ENCODE measurements at regions not wholly inside any gene's neighbourhood (a gene's known extent, or its start where the extent isn't known, plus 50 kb on each side); places are given as distances from the start of the nearest gene placed in this dataset.
"Not testable (repeated sequence)": the region's sequence is repeated elsewhere in the genome, so short reads cannot be mapped to it uniquely, and the experiment has no call there.

DNA sequence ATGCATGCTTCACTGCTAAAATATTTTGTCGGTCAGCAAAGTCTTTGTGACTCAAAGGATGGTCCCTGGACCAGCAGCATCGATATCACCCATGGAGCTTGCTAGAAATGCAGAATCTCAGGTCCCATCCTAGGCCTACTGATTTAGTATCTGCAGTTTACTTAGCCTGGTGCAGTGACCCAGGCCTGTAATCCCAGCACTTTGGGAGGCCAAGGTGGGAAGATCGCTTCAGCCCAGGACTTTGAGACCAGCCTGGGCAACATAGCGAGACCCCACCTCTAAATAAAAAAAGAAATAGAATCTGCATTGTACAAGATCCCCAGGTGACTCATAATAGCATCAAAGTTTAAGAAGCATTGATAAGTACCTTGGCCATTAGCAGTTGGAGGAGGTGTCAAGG is 248.7 kb downstream of the CD83 start:
- no peak for DNase-seq

DNA sequence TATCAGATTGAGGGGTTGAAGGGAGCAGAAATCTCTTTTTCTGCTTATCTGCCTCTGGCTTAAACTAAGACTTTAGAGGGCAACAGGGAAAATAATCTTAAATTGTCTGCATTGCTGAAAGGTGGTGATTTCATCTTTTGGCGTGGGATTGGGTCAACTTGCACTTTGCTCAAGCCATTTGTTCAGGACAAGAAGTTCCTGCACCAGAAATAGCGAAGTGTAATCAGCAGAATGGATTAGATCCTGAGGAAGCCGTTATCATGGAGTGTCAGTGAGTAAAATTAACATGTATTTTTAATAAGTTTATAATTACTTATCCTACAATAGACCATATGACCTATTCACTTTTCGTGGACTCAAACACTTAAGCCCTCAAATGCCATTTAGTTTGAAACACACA is 249.3 kb downstream of the CD83 start:
- DNase-seq: no peak

DNA sequence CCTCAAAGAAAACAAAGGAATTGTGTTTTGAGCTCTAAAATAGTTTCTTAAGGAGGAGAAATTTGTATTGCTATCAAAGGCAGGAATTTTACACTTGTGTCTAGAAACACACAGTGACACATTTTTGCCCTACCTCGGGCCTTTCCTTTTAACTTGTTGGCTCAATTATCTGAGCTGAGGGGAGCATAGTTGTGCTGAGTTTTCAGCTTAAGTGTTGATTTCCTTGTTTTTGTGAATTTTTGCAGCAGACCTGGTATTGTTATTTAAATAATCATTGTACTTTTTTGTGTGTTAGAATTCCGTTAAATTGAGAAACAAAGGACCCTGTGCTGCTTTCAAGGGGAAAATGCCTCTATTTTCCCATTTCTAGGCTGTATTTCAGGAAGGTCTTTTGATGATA is 249.7 kb downstream of the CD83 start:
- no peak for DNase-seq

DNA sequence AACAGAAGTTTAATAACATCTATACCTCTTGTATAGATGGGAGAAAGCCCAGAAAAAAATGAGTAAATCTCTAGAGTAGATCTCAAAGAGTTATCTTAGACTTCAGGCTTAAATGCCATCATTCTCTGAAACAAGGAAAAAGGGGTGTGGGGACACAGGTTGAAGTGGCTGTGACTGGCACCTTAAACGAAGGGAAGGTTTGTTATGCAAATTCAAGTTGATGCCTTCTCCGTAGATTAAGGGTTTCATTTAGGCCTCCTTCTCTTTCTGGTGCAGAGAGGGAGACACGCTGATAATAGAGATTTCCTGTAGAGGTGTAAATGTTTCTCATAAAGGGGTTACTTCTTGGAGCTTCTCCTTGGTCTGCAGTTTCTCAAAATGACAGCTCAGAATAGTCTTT is 252.1 kb downstream of the CD83 start:
- DNase-seq: no peak

DNA sequence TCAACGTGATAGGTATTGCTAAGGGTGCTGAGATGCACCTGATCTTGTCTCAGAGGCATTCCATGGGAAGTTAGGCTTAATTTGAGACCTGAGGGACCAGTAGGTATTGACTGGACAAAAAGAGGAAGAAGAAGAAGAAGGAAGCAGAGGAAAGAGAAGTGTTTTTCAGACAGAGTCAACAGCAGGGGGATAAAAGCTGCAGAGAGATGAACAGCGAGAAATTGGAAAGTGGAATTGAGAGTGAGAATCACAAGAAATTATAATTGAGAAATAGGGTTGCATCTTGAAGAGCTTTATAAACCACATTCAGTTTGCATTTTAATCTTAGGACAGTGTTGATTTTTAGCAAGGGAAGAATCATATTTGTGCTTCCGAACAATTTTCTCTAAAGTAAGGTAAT is 254.0 kb downstream of the CD83 start:
- no peak for DNase-seq

DNA sequence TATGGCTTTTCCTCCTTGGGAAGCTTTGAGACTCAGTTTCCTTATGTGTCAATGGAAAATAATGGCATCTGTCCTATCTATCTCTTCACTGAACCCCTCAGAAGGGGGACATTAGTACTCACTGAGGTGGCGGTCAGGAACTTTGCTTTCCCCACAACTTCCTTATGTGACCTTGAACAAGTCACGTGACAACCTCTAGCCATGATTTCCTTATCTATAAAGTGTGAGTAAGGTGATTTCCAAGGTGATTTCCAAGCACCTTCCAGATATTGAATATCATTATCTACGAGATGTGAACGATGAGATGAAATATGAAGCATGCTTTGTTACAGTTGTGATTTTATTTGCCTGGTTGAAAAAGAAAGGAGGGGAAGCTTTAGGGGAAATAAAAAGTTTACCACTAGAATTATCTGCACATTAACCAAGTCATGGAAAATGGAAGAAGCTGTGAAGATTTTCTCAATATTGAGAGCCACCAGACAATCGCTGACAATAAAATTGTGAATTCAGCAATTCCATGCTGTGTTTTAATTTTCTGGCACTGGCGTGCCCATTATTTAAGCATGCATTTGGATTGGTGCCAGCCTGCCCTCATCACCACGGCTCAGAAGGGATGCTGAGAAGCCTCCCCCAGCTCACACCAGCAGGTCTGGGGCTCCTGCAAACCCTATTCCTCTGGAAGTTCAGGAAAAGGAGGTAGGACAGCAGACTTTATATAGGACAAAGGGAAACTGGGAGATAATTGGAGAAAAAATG is 255.3 kb downstream of the CD83 start:
- DNase-seq: no peak

DNA sequence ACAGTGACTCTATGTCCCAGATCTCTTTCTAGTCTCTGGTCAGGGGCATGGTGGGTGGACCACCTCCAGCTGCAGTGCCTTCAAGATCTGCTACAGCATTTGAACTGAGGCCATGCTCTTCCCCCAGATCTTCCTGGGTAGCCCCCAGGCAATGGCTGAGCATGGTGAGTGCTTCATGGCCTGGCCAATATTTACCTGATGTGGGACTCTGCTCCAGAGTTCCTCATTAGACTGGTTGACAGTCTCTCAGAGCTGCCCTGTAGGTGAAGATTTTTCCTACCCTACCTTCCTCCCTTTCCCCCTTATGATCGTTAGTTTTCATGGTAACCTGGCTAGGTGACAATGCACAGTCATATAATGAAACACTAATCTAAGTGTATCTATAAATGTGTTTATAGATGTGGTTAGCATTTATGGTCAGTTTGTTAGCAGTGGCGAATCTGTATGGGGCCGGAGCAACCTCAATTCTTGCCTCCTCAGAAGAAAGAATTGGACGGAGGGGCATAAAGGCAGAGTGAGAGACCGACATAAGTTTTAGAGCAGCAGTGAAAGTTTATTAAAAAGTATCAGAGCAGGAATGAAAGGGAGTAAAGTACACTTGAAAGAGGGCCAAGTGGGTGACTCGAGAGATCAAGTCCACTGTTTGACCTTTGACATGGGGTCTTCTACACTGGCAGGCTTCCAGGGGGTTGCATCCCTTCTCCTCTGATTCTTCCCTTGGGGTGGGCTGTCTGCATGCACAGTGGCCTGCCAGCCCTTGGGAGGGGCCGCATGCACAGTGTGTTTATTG is 256.3 kb downstream of the CD83 start:
- no peak for DNase-seq

DNA sequence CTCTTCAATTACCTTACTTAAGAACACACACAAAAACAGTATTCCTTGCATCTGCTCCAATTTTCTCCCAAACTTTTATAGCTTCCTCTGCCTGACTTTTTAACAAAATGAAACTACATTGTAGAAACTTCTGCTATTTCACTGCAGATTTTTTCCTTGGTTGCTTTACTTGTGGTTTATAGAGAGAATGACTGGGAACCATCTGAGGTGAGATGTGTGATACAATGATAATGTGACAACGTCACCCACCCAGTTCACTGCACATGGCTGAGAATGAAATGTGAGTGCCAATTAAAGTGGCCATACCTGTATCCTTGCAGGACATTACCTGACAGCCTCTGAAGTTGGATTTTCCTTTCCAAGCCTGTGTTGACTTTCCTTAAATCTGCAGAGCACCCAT is 258.4 kb downstream of the CD83 start:
- DNase-seq: no peak

DNA sequence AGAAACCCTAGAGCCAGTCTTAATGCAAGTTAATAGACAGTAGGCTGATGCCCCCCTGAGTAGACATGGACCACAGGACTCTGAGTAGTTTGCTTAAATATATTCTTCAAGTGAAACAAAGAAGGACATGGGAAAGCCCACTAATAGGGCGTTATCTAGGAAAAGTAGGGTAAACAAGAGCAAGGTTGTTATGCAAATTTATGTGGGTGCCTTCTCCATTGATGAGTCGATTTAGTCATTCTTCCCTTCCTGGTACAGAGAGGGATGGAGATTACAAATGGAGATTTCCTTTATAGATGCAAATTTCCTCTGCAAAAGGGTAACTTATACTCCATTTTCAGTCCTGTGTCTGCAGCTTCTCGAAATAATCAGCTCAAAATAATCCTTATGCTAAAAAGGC is 262.0 kb downstream of the CD83 start:
- no peak for DNase-seq

DNA sequence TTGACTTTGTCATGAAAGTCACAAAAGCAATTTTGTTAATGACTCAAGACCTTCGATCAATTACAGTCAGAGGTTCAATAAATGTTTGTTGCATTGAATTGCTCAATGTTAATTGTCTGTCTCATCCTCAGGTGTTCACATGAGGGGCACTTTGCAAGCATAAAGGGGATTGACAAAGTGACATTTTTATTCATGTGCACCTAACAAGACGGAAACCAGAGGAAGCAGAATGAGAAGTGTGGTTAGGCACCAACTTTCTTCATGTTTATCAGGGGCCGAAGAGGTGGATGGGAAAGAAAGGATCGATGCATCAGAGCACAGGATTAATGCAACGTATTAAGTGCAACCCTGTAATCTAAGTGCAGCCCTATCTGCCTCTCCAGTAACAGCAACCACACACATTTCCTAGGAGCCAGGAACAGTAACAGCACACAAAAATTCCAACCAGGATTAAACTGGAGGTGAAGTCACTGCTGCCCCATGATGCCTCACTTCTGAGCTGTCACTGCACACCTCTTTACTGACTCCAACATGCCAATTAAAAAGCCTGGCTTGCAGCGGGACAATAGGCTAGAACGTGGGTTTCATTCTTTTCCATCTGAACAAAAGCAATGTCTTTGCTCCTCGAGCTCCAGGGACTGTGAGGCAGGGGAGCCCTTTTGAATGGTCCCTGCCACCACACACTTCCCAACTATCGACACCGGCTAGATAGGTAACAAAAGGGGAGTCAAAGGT is 262.7 kb downstream of the CD83 start:
- DNase-seq: no peak

DNA sequence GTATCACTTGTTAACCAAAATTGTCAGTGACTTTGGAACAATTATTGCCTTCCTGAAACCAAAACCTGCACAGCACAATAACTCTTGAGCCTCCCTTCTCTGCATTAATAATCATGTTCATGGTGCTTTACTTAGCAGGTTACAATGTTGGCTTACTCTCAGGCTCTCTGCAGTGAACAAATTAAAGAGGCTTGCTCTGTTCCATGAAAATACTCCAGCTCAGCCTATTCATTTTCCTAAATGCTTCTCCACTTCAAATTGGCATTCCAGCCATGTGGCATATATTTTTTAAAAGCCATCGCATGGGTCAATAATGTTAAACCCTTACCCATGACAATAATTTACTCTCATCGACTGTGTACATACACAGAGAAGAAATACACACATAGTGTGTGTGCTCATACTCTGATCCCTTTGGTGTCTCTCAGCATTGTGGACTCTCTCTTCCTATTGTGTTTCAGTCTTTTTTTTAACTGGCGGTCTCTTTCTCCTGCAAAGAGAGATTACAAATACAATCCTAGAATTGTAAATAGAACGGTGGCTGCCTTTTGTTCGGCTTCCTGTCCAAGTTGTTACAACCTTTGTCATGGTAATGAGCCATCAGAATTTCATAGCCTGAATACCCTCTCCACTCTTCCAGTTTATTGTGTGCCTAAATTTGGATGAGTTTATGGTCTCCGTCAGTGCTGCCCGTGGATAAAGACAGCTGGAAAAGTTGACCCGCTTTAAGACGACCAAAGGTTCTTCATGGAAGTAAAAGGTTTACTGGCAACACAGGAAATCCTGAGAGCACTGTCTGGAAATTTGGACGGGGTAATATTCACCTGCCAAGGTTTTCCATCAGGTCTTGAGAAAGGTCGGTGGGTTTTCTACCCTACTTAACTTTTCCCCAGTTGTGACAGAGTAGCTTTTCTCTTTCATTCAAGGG is 263.6 kb downstream of the CD83 start:
- no peak for DNase-seq

DNA sequence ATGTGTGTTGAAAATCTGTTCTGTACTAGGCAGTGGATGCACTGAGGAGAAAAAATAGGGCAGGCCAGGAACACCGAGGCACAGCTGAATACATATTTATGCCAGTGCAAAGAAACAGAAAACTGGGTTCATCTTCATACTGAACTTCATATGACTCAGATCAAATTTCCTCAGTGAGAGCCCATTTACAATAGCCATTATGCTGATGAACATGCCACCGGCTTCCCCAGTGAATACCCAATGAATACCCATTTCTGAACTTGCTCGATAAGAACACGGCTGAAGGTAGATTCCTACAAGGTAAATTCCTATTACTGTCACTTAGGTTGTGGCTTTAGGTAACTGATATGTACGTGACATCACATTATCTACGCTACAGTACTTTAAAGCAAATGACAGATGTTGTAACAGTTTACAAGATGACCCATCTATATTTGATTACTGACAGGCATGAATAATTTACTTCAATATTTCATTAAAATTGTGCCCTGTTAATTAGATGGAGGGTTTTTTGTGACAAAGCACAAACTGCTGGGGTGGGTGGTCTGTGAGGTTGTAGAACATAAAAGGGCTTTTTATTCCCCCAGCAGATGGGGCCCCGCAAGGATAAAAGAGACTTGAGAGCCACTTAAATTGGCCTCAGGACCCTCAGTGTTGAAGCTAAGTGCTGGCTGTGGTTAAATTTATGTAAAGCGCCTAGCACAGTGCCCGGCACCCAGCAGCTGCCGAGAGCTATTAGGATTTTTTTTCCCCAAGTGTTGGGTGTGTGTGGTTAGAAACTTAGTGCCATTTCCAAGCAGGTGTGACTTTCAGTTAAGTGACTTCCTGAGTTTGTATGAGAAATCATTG is 264.5 kb downstream of the CD83 start:
- DNase-seq: no peak

DNA sequence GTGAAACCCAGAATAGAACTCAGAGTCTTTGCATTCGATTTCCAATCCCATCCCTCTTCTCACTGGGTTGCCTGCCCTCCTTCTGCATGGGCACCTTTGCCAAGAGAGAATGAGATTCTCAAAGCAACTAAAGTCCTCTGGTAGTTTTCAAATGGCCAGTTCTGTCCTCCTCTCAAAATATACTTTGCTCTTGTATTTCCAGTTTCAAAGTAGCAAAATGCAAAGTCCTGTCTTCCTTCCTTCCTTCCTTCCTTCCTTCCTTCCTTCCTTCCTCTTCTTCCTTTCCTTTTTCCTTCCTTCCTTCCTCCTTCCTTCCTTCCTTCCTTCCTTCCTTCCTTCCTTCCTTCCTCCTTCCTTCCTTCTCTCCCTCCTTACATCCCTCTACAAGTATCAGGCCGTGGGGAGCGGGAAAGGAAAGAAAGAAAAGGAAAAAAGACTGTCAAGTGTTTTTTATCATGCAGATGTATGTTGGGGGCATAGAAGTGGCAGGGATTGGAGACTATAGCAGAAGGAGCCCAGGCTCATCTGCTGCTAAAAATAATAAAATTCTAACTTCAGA is 265.2 kb downstream of the CD83 start:
- no peak for DNase-seq

DNA sequence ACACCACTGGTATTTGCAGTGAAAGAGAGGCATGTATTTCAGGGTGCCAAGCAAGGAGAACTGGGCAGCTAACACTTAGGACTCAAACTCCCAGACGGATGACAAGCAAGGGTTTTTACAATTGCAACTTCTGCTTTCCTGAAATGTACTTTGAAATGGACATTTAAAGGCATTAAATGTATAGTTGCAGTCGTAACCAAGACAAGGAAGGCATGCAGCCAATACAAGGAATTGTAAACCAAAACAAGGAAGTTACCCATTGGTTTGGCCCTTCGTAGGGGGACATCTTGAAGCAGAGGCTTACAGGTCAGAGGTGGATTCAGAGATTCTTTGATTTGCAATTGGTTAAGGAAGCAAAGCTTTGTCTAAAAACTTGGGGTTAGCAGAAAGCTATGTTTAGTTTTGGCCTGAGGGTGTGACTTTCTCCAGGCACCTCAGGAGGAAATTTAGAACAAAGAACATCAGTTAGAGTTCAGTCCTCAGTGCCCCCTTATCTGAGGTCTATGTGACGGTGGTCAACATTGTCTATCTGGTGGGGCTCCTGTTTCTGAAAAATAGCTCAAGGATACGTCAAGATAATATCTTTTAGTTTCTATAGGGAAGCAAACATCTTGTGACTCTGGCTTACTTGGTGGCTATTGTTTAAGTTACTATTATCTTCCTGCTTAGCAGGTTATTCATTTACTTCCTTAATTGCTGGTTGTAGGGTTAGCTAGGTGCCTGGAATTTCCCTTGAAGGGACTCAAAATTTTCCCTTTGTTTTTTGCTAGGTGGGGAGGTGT is 266.0 kb downstream of the CD83 start:
- no peak for DNase-seq

DNA sequence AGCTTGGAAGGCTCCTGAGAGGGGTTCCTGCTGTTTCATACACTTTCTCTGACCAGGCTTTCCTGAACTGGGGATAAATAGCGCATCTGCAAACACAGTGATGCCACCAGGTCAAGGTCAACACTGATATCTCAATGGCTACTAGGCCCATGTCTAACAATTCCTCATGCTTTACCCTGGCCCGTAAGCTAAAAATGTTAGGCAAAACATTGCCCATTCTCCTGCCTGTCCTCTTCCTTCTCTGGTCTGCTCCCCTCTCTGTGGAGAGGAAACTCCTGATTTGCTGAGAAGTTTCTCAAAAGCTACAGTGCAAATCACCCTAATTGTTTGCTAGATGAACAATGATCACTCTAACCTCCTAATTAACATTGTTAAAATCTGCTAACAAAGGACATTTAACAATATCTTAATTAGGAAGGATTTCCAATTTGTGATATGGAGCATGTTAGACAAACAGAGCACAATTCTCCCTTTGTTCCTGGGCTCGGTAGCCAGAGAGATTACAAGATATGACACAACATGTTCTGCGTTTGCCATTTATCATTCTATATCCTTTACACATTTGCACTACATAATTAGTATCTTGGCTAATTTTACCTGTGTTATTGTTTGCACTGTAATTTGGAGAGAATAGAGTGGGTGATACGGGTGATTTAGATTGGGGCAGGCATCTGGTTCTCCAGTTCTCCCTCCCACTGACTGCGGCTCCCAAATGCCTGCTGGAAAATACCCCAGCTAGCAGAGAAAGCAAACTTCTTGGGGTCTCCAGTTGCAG is 266.8 kb downstream of the CD83 start:
- DNase-seq: no peak

DNA sequence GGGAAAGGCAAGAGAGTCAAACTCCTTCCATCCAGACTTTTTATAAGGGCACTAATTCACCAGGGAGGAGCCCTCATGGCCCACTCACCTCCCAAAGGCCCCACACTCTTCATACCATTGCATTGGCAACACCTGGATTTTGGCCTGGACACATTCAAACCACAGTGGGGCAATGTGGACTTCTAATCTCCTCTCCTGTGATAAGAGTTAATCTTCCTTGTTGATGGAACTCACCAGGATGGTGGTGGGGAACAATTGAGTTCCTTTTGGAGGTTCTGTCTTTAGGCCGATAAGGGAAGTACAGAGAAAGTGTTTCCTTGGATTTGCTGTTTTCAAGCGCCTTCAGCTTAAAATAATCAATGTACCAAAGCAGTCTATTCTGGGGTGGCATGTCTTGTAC is 268.7 kb downstream of the CD83 start:
- no peak for DNase-seq

DNA sequence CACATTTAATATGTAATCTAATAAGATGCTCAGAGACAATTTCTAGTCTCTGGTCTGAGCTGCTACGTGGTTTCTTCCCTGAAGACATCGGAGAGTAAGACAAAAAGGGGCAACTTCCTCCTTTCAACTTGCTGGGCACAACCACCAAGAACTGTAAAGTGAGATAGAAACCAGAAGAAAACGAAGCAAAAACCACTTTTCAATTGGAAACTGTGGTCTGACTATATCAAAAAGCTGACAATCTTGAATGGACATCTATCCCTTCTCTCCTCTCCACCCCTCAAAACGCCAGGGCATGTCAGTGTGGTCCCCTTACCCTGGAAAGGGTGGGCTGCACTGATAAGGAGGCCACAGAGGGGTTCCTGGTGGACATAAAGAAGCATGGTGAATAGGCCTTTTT is 269.1 kb downstream of the CD83 start:
- DNase-seq: no peak

DNA sequence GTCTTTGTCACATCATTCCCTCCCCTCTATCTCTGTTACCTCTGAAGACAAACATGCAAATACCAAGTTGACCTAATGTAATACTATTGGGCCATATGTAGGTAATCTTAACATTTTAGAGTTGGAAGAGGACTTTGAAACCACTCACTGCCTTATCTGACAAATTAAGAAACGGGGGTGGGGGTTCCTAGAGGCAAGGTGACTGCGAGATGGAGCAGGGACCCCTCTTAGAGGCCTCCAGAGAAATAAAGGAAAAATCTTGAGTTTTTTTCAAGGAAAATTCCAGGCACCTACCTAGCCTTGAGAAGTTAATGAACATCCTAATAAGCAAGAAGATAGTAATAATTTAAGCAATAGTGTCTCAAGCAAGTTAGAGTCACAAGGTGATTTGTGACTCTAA is 270.8 kb downstream of the CD83 start:
- DNase-seq: no peak

DNA sequence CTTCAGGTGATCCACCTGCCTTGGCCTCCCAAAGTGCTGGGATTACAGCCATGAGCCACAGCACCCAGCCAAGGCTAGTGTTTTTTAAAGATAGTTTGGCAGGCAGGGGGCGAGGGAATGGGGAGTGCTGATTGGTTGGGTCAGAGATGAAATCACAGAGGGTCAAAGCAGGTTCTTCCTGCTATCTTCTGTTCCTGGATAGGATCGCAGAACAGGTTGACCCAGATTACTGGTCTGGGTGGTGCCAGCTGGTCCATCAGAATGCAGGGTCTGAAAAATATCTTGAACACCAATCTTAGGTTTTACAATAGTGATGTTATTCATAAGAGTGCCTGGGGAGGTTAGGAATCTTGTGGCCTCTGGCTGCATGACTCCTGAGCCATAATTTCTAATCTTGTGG is 272.2 kb downstream of the CD83 start:
- DNase-seq: not testable (repeated sequence)
